ENCODE measurements at regions not wholly inside any gene's neighbourhood (a gene's known extent, or its start where the extent isn't known, plus 50 kb on each side); places are given as distances from the start of the nearest gene placed in this dataset.
"Not testable (repeated sequence)": the region's sequence is repeated elsewhere in the genome, so short reads cannot be mapped to it uniquely, and the experiment has no call there.

- not testable (repeated sequence) for TF ChIP-seq RCOR1 (IDR thresholded peaks at IDR 0.05; ENCODE audit: insufficient replicate concordance, low read length); RAD21 (IDR thresholded peaks at IDR 0.05; ENCODE audit: low read length); MXI1 (IDR thresholded peaks at IDR 0.05; ENCODE audit: borderline replicate concordance, low read depth, low read length); CEBPB (IDR thresholded peaks at IDR 0.05; ENCODE audit: low read depth, low read length); BHLHE40 (IDR thresholded peaks at IDR 0.05; ENCODE audit: low read depth, low read length)
- TF ChIP-seq, protein P1, sequence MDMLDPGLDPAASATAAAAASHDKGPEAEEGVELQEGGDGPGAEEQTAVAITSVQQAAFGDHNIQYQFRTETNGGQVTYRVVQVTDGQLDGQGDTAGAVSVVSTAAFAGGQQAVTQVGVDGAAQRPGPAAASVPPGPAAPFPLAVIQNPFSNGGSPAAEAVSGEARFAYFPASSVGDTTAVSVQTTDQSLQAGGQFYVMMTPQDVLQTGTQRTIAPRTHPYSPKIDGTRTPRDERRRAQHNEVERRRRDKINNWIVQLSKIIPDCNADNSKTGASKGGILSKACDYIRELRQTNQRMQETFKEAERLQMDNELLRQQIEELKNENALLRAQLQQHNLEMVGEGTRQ (IDR thresholded peaks at IDR 0.05; ENCODE audit: low read depth, low read length) = not testable (repeated sequence)
- TF ChIP-seq, protein P2, sequence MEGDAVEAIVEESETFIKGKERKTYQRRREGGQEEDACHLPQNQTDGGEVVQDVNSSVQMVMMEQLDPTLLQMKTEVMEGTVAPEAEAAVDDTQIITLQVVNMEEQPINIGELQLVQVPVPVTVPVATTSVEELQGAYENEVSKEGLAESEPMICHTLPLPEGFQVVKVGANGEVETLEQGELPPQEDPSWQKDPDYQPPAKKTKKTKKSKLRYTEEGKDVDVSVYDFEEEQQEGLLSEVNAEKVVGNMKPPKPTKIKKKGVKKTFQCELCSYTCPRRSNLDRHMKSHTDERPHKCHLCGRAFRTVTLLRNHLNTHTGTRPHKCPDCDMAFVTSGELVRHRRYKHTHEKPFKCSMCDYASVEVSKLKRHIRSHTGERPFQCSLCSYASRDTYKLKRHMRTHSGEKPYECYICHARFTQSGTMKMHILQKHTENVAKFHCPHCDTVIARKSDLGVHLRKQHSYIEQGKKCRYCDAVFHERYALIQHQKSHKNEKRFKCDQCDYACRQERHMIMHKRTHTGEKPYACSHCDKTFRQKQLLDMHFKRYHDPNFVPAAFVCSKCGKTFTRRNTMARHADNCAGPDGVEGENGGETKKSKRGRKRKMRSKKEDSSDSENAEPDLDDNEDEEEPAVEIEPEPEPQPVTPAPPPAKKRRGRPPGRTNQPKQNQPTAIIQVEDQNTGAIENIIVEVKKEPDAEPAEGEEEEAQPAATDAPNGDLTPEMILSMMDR (conservative IDR thresholded peaks at IDR 0.05; ENCODE audit: low read depth, low read length) = not testable (repeated sequence)
Measured at GRCh38 chr13:34747056-34747455, 195.0 kb upstream of the NBEA start.

Measured in IMR-90 (cell line).